Activated gamma-delta T cell treated with Interleukin-2 at 50 U/mL for 16 hours (primary cell): ENCODE measurements at regions not wholly inside any gene's neighbourhood (a gene's known extent, or its start where the extent isn't known, plus 50 kb on each side); places are given as distances from the start of the nearest gene placed in this dataset.
A peak's percentile ranks its signal among the peaks of the same experiment; 100 is the strongest.

Source experiments
- DNase-seq: peaks from one replicate; pipeline ENCODE4 v3.0.0-alpha.2; 2020

DNA sequence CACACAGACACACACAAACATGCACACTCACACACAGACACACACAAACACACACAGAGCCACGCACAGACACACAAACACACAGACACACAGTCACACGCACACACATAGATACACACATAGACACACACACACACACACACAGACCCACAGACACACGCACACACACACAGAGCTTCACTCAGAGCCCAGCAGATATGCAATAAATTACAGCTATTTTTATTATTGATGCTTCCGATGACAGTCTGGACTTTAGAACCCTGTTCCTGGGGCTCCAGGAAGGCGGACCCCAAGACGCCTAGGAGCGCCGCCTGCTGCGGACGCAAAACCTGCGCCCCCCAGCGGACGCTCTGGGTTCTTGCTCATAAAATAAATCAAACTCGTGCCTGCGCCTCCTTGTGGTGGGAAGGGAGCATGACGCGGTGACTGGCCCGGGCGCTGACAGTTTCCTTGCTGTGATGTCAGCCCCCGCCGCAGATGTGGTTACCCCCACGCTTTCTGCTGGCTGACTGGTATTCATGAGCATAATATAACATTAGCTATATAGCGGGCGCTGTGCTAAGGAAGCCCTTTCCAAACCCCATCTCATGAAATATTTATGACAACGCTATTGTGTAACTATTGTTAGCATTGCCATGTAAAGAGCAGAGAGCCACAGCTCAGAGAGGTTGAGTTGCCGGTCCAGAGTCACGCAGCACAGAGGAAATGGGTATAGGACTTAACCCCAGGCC lies 64.4 kb upstream of the TM9SF2 start:
- peak; percentile 95 for DNase-seq

GRCh38 chr13:99439048-99439447 lies 62.2 kb upstream of the TM9SF2 start:
- no peak for DNase-seq

- no peak for DNase-seq
Measured at GRCh38 chr13:99439850-99440604, 61.2 kb upstream of the TM9SF2 start.

- DNase-seq: peak; percentile 56
Measured at GRCh38 chr13:99442273-99442895, 58.9 kb upstream of the TM9SF2 start.

GRCh38 chr13:99446242-99446641 lies 55.0 kb upstream of the TM9SF2 start:
- no peak for DNase-seq

DNA sequence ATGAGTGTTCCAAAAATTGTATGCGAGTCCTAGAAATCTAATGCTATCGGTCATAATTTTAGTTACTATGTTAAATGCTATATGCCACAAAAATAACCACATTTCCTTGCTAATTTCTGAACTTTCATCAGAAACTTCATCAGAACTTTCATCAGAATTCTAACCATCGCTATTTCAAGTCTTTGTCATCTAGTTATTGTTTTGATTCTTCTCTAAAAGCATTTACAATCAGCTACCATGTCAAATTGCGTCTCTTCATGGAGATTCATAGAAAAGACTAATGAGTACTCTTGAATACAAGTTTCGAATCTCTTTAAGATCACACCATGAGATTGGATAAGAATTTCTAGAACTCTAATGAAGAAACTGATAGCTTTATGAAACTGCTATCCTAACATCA lies 52.7 kb upstream of the TM9SF2 start:
- no peak for DNase-seq

DNA sequence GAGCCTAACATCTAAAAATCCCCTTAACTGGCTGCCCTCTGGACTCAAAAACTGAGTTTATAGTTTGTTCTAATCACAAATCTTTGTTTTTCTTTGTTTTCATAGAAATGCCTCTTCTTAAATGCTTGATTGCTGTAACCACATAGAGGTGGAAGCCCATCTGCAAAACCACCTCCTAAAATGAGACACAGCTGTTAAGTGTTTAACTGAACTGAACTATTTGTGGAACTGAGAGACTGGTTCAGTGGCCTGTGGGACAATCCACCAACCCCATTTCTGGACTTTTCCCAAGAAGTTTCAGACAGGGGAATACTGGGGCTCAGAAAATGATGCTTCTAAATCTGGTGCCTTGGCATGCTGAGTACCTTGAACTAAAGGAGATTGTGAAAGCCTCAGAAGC lies 50.9 kb upstream of the TM9SF2 start:
- DNase-seq: no peak
